Erythroblast (primary cell): ENCODE measurements at regions not wholly inside any gene's neighbourhood (a gene's known extent, or its start where the extent isn't known, plus 50 kb on each side); places are given as distances from the start of the nearest gene placed in this dataset.

Experiments
- DNase-seq, 2 experiments: peaks; one replicate each; lab custom pipeline; 2025; lab: John Stamatoyannopoulos, UW
- GATA1 ChIP-seq: IDR thresholded peaks from 2 replicates; pipeline ENCODE4 v1.6.1; 2011; ENCODE audit warnings: low read depth, mild to moderate bottlenecking, control low read depth, low read length, moderate library complexity
- POLR2A ChIP-seq: IDR thresholded peaks from 2 replicates; pipeline ENCODE4 v1.6.1; 2011; ENCODE audit warnings: mild to moderate bottlenecking, low read length

GRCh38 chr1:83531521-83532309, 467.2 kb downstream of the TTLL7 start:
- TF ChIP-seq GATA1, result no peak
- no peak for TF ChIP-seq POLR2A
- DNase-seq, result no peak

GRCh38 chr1:83530506-83530905, 468.4 kb downstream of the TTLL7 start:
- TF ChIP-seq POLR2A, result no peak
- TF ChIP-seq GATA1, result no peak
- no peak for DNase-seq

GRCh38 chr1:83527987-83528386, 470.9 kb downstream of the TTLL7 start:
- TF ChIP-seq POLR2A (no peak), GATA1 (no peak)
- no peak for DNase-seq

- DNase-seq, result no peak
- TF ChIP-seq GATA1 (no peak), POLR2A (no peak)
Measured at GRCh38 chr1:83520797-83521196, 478.1 kb downstream of the TTLL7 start.

- TF ChIP-seq POLR2A, result no peak
- DNase-seq, result no peak
Measured at GRCh38 chr1:83516369-83516768, 482.6 kb downstream of the TTLL7 start.

GRCh38 chr1:83515578-83516154, 483.3 kb downstream of the TTLL7 start:
- TF ChIP-seq GATA1, result no peak
- TF ChIP-seq POLR2A, result no peak
- no peak for DNase-seq

GRCh38 chr1:83512373-83513193, 486.3 kb downstream of the TTLL7 start:
- TF ChIP-seq POLR2A (no peak), GATA1 (no peak)
- no peak for DNase-seq

- no peak for TF ChIP-seq GATA1
- DNase-seq, result no peak
Measured at GRCh38 chr1:83511146-83511726, 487.7 kb downstream of the TTLL7 start.

- DNase-seq, result no peak
- TF ChIP-seq GATA1 (no peak), POLR2A (no peak)
Measured at GRCh38 chr1:83509301-83509781, 489.6 kb downstream of the TTLL7 start.

- TF ChIP-seq POLR2A (no peak), GATA1 (no peak)
- DNase-seq, result no peak
Measured at GRCh38 chr1:83508485-83509151, 490.3 kb downstream of the TTLL7 start.

- TF ChIP-seq POLR2A, result no peak
- no peak for TF ChIP-seq GATA1
- DNase-seq, result no peak
Measured at GRCh38 chr1:83505148-83505547, 493.8 kb downstream of the TTLL7 start.

- DNase-seq, result no peak
- no peak for TF ChIP-seq GATA1
- no peak for TF ChIP-seq POLR2A
Measured at GRCh38 chr1:83503153-83503552, 495.8 kb downstream of the TTLL7 start.

GRCh38 chr1:83500987-83501591, 497.8 kb downstream of the TTLL7 start:
- no peak for DNase-seq
- no peak for TF ChIP-seq GATA1
- TF ChIP-seq POLR2A, result no peak
